ENCODE measurements at regions not wholly inside any gene's neighbourhood (a gene's known extent, or its start where the extent isn't known, plus 50 kb on each side); places are given as distances from the start of the nearest gene placed in this dataset.

DNA sequence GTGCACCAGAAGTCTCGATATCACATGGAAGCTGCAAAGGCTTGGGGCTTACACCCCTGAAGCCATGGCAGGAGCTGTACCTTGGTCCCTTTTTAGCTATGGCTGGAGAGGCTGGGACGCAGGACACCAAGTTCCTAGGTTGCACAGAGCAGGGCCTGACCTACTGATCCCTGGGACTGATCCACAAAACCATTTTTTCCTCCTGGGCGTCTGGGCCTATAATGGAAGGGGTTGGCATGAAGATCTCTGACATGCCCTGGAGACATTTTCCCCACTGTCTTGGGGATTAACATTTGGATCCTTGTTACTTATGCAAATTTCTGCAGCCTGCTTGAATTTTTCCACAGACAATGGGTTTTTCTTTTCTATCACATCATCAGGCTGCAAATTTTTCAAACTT is 286.7 kb upstream of the PTPRD start:
- no peak for DNase-seq (ENCODE audit: low read depth)
- no peak overlapping the region for H3K4me3 ChIP-seq (ENCODE audit: control insufficient read depth, low read depth, low read length)
- TF ChIP-seq, protein P1, sequence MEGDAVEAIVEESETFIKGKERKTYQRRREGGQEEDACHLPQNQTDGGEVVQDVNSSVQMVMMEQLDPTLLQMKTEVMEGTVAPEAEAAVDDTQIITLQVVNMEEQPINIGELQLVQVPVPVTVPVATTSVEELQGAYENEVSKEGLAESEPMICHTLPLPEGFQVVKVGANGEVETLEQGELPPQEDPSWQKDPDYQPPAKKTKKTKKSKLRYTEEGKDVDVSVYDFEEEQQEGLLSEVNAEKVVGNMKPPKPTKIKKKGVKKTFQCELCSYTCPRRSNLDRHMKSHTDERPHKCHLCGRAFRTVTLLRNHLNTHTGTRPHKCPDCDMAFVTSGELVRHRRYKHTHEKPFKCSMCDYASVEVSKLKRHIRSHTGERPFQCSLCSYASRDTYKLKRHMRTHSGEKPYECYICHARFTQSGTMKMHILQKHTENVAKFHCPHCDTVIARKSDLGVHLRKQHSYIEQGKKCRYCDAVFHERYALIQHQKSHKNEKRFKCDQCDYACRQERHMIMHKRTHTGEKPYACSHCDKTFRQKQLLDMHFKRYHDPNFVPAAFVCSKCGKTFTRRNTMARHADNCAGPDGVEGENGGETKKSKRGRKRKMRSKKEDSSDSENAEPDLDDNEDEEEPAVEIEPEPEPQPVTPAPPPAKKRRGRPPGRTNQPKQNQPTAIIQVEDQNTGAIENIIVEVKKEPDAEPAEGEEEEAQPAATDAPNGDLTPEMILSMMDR (conservative IDR thresholded peaks at IDR 0.05; ENCODE audit: control insufficient read depth, insufficient read depth, low read depth, low read length), result no peak

DNA sequence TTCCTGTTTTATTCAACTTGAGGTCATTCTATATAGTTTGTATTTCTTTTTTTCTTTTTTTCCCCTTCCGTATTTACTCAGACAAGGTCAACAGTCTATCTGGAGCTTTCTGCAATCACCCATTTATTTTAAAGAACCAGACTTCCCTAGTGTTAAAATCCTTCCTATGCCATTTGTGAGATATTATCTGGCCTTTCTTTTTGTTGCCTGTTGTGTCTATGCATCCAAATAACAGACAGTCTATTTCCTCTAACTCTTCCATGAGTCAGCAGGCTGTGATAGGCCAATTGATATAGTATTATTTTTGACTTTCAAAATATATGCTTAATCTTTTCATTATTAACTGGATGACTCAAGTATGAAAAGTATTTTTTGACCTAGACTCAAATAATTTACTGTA is 291.2 kb upstream of the PTPRD start:
- TF ChIP-seq, protein P1 (conservative IDR thresholded peaks at IDR 0.05; ENCODE audit: control insufficient read depth, insufficient read depth, low read depth, low read length), result no peak
- no peak overlapping the region for H3K4me3 ChIP-seq (ENCODE audit: control insufficient read depth, low read depth, low read length)
- DNase-seq (ENCODE audit: low read depth), result no peak

DNA sequence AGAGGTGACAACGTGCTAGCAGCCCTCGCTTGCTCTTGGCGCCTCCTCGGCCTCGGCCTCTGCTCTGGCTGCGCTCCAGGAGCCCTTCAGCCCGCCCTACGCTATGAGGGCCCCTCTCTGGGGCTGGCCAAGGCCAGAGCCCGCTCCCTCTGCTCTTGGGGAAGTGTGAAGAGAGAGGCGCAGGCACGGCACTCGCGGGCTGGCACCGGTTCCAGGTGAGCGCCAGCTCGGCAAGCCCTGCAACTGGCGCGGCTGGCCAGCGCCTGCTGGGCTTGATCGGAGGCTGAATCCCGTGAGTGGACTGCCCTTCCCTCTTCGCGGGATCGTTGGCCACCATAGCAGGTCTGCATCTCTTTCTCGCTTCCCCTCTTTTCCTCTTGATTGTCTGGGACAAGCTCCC is 298.0 kb upstream of the PTPRD start:
- TF ChIP-seq, protein P1 (conservative IDR thresholded peaks at IDR 0.05; ENCODE audit: control insufficient read depth, insufficient read depth, low read depth, low read length), result no peak
- no peak for DNase-seq (ENCODE audit: low read depth)
- H3K4me3 ChIP-seq (ENCODE audit: control insufficient read depth, low read depth, low read length), result no peak overlapping the region

DNA sequence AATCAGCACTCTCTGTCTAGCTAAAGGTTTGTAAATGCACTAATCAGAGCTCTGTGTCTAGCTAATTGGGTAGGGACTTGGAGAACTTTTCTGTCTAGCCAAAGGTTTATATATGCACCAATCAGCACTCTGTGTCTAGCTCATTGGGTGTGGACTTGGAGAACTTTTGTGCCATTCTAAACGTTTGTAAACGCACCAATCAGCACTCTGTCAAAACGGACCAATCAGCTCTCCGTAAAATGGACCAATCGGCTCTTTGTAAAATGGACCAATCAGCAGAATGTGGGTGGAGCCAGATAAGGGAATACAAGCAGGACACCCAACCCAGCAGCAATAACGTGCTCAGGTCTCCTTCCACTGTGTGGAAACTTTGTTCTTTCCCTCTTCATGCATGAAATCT is 298.6 kb upstream of the PTPRD start:
- no peak overlapping the region for H3K4me3 ChIP-seq (ENCODE audit: control insufficient read depth, low read depth, low read length)
- TF ChIP-seq, protein P1 (conservative IDR thresholded peaks at IDR 0.05; ENCODE audit: control insufficient read depth, insufficient read depth, low read depth, low read length), result no peak
- no peak for DNase-seq (ENCODE audit: low read depth)

DNA sequence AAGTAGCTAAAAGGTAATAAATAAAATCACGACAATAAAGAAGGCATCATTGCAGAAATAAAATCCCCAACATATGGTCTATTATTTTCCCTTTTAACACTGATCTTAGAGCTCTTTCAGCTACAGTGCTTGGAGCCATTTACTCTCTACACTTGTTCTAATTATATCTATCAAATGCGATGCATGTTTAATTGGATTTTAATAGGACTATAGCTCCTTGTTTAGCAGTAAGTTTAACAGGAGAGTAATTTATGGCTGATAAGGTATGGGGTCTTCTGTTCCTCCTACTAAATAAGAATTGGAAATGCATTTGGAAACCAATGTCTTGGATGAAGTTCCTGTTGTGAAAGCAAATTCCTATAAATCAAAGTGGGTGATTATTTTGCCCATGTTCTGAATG is 304.2 kb upstream of the PTPRD start:
- no peak for DNase-seq (ENCODE audit: low read depth)
- TF ChIP-seq, protein P1 (conservative IDR thresholded peaks at IDR 0.05; ENCODE audit: control insufficient read depth, insufficient read depth, low read depth, low read length), result no peak
- H3K4me3 ChIP-seq (ENCODE audit: control insufficient read depth, low read depth, low read length), result no peak overlapping the region

DNA sequence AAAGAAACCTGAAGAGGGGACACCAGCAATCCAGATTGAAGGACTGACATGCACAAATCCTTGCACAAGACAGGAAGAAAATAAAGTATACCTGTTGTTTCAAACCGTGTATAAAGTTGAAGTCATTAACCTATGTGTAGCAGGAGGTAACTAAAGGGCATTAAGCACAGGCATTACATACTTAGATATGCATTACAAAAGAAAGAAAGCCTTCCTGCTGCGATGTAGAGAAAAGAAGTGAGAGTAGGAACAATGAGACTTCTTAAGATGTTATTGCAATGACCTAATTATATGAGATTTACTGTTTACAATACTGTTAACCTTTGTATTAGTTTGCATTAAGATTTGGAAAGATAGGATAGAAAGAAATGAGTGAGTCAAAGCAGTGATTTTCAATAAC is 308.9 kb upstream of the PTPRD start:
- TF ChIP-seq, protein P1 (conservative IDR thresholded peaks at IDR 0.05; ENCODE audit: control insufficient read depth, insufficient read depth, low read depth, low read length), result no peak
- H3K4me3 ChIP-seq (ENCODE audit: control insufficient read depth, low read depth, low read length), result no peak overlapping the region
- DNase-seq (ENCODE audit: low read depth), result no peak

DNA sequence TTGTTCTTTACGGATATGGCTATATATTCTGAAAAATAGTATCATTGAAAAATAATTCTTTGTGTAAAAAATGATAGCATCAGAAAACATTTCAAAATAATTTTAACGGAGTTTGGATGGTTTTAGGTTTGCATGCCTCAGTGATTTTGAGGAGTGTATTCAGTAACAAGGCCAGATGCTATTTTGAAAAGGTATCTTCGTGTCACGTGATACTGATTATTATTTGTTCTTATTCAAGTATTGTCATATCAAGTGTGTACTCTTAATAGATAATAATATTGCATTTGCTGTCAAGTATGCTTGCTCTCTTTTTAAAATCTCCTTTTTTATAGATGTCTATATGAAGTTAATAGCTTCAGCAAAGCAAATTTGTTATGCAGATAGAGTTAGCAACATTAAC is 313.1 kb upstream of the PTPRD start:
- H3K4me3 ChIP-seq (ENCODE audit: control insufficient read depth, low read depth, low read length), result no peak overlapping the region
- DNase-seq (ENCODE audit: low read depth), result no peak
- TF ChIP-seq, protein P1 (conservative IDR thresholded peaks at IDR 0.05; ENCODE audit: control insufficient read depth, insufficient read depth, low read depth, low read length), result no peak
